Gastrocnemius medialis (tissue), 4 donors: ENCODE measurements at regions not wholly inside any gene's neighbourhood (a gene's known extent, or its start where the extent isn't known, plus 50 kb on each side); places are given as distances from the start of the nearest gene placed in this dataset.
"Not testable (repeated sequence)": the region's sequence is repeated elsewhere in the genome, so short reads cannot be mapped to it uniquely, and the experiment has no call there.

Experiments
- ATAC-seq, 2 donors: fragments of 150-250 bp; one replicate each; pipeline ENCODE4 v1.9.1; 2016
- DNase-seq, 2 donors: peaks; one replicate each; pipeline ENCODE4 v3.0.0-alpha.2; 2019
- H3K27ac ChIP-seq, 4 donors: fragments of 200-600 bp; sonication (generic); 1 replicate in 1 of 4; 2 replicates in 3 of 4; pipeline ENCODE4 v1.5.1; 2016 to 2018; ENCODE audit warnings: mild to moderate bottlenecking in 2 of 4, moderate library complexity in 1 of 4
- H3K27me3 ChIP-seq, 3 donors: fragments of 200-600 bp; sonication (generic) in 2 of 3; 1 replicate in 1 of 3; 2 replicates in 2 of 3; pipeline versions ENCODE4 v1.5.1 to v1.6.0; 2016 to 2019; ENCODE audit warnings: mild to moderate bottlenecking in 1 of 3, moderate library complexity in 1 of 3
- H3K36me3 ChIP-seq, 2 donors: fragments of 200-600 bp; sonication (generic) in 1 of 2; one replicate each; pipeline ENCODE4 v1.5.1; 2017 to 2018
- H3K4me1 ChIP-seq, 2 donors: fragments of 200-600 bp; sonication (generic) in 1 of 2; one replicate each; pipeline ENCODE4 v1.5.1; 2016 to 2017; ENCODE audit warnings: mild to moderate bottlenecking in 2 of 2
- H3K4me3 ChIP-seq, 4 donors: fragments of 200-600 bp; sonication (generic) in 3 of 4; 1 replicate in 1 of 4; 2 replicates in 3 of 4; pipeline ENCODE4 v1.5.1; 2016 to 2019; ENCODE audit warnings: mild to moderate bottlenecking in 2 of 4
- H3K9me3 ChIP-seq, 3 donors: fragments of 200-600 bp; sonication (generic) in 2 of 3; 1 replicate in 1 of 3; 2 replicates in 2 of 3; pipeline ENCODE4 v1.5.1; 2016 to 2019
- POLR2A ChIP-seq, 2 donors: fragments of 450-650 bp; IDR thresholded peaks; one replicate each; pipeline ENCODE4 v1.6.1; 2017; ENCODE audit warnings: antibody characterized with exemption in 2 of 2, mild to moderate bottlenecking in 2 of 2, moderate library complexity in 2 of 2
- in situ Hi-C, 4 donors: fragments of 200-750 bp; cut with MboI; loops; one replicate each; pipeline versions ENCODE4 v1.15.0 to v1.8.0; 2017; ENCODE audit warnings: low sequenced_read_pairs in 4 of 4
- intact Hi-C: fragments of 100-400 bp; cut with DNase I; formaldehyde crosslinking; loops from one replicate; pipeline ENCODE4 v1.15.1; 2023; ENCODE audit warnings: low total_unique reads
- TF ChIP-seq, protein P1 (sequence below), 5 experiments: fragments of 450-650 bp in 3 of 5; fragments of 200-600 bp in 2 of 5; sonication (generic) in 2 of 5; IDR thresholded peaks in 4 of 5; conservative IDR thresholded peaks in 1 of 5; 1 replicate in 4 of 5; 2 replicates in 1 of 5; pipeline ENCODE4 v1.5.1; 2016 to 2019; ENCODE audit warnings: antibody characterized with exemption in 5 of 5, mild to moderate bottlenecking in 3 of 5, moderate library complexity in 3 of 5

DNA sequence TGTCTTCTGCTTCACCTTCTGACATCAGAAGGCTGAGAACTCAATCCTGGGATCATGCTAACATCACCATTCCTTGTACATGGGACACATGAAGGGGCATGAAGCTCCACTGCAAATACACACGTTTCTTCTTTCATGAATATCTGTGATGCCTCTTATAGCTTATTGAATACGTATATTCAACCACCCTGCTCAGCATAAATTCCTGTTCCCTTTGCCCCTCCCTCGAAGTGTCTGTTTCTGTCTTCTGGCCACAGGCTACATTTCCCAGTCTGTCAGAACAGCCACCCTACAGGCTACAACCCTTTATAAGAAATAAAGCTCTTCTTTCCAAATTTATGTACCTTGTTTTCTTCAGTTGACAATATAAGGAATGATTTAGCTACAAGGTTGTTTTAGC is 201.3 kb upstream of the STS start:
- DNase-seq, result no peak
- Histone ChIP-seq H3K27ac (no peak overlapping the region), H3K4me3 (no peak overlapping the region), H3K36me3 (no peaks in the 10 kb centered on the region), H3K27me3 (no peaks in the 10 kb centered on the region), H3K4me1 (no peaks in the 10 kb centered on the region), H3K9me3 (no peaks in the 10 kb centered on the region)
- TF ChIP-seq, protein P1, sequence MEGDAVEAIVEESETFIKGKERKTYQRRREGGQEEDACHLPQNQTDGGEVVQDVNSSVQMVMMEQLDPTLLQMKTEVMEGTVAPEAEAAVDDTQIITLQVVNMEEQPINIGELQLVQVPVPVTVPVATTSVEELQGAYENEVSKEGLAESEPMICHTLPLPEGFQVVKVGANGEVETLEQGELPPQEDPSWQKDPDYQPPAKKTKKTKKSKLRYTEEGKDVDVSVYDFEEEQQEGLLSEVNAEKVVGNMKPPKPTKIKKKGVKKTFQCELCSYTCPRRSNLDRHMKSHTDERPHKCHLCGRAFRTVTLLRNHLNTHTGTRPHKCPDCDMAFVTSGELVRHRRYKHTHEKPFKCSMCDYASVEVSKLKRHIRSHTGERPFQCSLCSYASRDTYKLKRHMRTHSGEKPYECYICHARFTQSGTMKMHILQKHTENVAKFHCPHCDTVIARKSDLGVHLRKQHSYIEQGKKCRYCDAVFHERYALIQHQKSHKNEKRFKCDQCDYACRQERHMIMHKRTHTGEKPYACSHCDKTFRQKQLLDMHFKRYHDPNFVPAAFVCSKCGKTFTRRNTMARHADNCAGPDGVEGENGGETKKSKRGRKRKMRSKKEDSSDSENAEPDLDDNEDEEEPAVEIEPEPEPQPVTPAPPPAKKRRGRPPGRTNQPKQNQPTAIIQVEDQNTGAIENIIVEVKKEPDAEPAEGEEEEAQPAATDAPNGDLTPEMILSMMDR (IDR thresholded peaks at IDR 0.05 in 4 of 5, conservative IDR thresholded peaks at IDR 0.05 in 1 of 5), result no peak
- no peak for TF ChIP-seq POLR2A (IDR thresholded peaks at IDR 0.05)
- ATAC-seq, result no peak
- in situ Hi-C loops, result no loop called here
- intact Hi-C loops, result no loop called here

DNA sequence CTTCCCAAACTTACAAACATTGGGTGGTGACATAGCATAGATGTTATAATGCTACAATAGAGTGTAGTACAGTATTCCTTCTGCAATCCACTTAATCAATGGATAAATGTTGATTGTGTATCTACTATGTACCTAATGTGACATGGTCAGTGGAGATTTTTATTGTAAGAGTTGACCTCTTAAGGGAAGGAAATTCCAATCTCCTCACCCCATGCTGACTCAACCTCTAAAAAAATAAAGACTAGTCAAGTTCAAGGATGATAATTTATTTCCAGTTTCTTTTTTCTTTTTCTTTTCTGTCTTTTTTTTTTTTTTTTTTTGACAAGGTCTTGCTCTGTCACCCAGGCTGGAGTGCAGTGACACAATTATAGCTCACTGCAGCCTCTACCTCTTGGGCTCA is 206.5 kb upstream of the STS start:
- intact Hi-C loops, result no loop called here
- in situ Hi-C loops, result no loop called here

DNA sequence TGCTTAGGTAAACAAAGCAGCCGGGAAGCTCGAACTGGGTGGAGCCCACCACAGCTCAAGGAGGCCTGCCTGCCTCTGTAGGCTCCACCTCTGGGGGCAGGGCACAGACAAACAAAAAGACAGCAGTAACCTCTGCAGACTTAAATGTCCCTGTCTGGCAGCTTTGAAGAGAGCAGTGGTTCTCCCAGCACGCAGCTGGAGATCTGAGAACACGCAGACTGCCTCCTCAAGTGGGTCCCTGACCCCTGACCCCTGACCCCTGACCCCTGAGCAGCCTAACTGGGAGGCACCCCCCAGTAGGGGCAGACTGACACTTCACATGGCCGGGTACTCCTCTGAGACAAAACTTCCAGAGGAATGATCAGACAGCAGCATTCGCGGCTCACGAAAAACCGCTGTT is 214.6 kb upstream of the STS start:
- ATAC-seq, intact Hi-C loops: not testable (repeated sequence)

More for the DNA sequence above, 206.5 kb upstream of the STS start:
- no peak for DNase-seq
- Histone ChIP-seq H3K4me1 (no peaks in the 10 kb centered on the region), H3K27me3 (no peaks in the 10 kb centered on the region), H3K9me3 (no peaks in the 10 kb centered on the region), H3K27ac (no peak overlapping the region), H3K36me3 (no peaks in the 10 kb centered on the region), H3K4me3 (no peak overlapping the region)
- no peak for ATAC-seq
- no peak for TF ChIP-seq POLR2A (IDR thresholded peaks at IDR 0.05)
- TF ChIP-seq, protein P1 (IDR thresholded peaks at IDR 0.05 in 4 of 5, conservative IDR thresholded peaks at IDR 0.05 in 1 of 5), result no peak

DNA sequence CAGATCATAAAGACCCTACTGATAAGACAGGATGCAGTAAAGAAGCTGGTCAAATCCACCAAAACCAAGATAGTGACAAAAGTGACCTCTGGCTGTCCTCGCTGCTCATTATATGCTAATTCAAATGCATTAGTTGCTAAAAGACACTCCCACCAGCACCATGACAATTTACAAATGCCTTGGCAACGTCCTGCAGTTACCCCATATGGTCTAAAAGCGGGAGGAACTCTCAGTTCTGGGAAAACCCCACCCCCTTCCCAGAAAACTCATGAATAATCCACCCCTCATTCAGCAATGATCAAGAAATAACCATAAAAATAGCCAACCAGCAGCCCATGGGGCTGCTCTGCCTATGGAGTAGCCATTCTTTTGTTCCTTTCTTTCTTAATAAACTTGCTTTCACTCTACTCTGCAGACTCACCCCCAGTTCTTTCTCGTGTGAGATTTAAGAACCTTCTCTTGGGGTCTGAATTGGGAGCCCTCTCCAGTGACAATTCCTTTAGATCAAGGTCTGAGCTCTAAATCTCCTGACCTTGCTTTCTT is 217.1 kb upstream of the STS start:
- ATAC-seq (no peak), DNase-seq (no peak)
- no peaks in the 10 kb centered on the region for H3K27me3 ChIP-seq
- H3K27ac ChIP-seq, result no peak overlapping the region
- H3K4me3 ChIP-seq, result no peak overlapping the region
- intact Hi-C loops (no loop called here), in situ Hi-C loops (no loop called here)
- no peaks in the 10 kb centered on the region for H3K36me3 ChIP-seq
- no peaks in the 10 kb centered on the region for H3K9me3 ChIP-seq
- no peak for TF ChIP-seq POLR2A (IDR thresholded peaks at IDR 0.05)
- TF ChIP-seq, protein P1 (IDR thresholded peaks at IDR 0.05 in 4 of 5, conservative IDR thresholded peaks at IDR 0.05 in 1 of 5), result no peak
- H3K4me1 ChIP-seq, result no peaks in the 10 kb centered on the region

More for the DNA sequence above, 214.6 kb upstream of the STS start:
- H3K36me3 ChIP-seq, H3K27me3 ChIP-seq, H3K4me3 ChIP-seq, H3K27ac ChIP-seq, in situ Hi-C loops, H3K4me1 ChIP-seq, H3K9me3 ChIP-seq, DNase-seq: not testable (repeated sequence)

DNA sequence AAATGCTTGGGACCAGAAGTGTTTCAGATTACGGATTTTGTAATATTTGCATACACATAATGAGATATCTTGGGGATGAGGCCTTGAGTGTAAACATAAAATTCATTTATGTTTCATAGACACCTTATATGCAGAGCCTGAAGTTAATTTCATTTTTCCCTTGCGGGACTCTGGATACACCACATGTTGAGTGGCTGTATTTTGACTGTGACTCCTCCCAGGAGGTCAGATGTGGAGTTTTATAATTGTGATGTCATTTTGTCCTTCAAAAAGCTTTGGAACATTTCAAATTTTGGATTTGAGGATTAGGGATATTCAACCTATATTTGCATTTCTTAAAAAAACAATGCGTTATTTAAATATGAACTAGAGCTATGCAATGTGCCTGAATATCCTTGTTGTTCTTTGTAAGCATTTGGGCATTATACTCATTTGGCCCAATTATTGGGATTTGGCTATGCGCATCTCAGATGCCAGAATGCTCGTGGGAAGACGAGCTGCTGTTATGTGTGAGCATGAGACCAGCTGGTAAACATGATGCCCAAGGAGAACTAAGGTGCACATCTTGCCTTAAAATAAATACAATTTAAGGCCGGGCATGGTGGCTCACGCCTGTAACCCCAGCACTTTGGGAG is 223.0 kb upstream of the STS start:
- DNase-seq (no peak), ATAC-seq (no peak)
- in situ Hi-C loops (no loop called here), intact Hi-C loops (no loop called here)
- H3K36me3 ChIP-seq, result no peaks in the 10 kb centered on the region
- no peak overlapping the region for H3K4me3 ChIP-seq
- no peaks in the 10 kb centered on the region for H3K4me1 ChIP-seq
- H3K9me3 ChIP-seq, result no peaks in the 10 kb centered on the region
- H3K27me3 ChIP-seq, result no peaks in the 10 kb centered on the region
- TF ChIP-seq POLR2A (IDR thresholded peaks at IDR 0.05), result no peak
- TF ChIP-seq, protein P1 (IDR thresholded peaks at IDR 0.05 in 4 of 5, conservative IDR thresholded peaks at IDR 0.05 in 1 of 5), result no peak
- H3K27ac ChIP-seq, result no peak overlapping the region
